ENCODE measurements at regions not wholly inside any gene's neighbourhood (a gene's known extent, or its start where the extent isn't known, plus 50 kb on each side); places are given as distances from the start of the nearest gene placed in this dataset.

- H3K27me3 Mint-ChIP-seq (ENCODE audit: unreplicated experiment): peaks cover 25% of the 10 kb centered on the region
- CTCF ChIA-PET: interaction anchor here (1.1 kb wide), 1 partner anchor 11 kb away, joined by 3 read pairs; no protein-coding TSS in a partner anchor
- no peak for DNase-seq
- H3K9me3 Mint-ChIP-seq (ENCODE audit: low read depth, unreplicated experiment): no peaks in the 10 kb centered on the region
- H3K4me3 Mint-ChIP-seq (ENCODE audit: low read depth, unreplicated experiment): no peak overlapping the region
- no peaks in the 10 kb centered on the region for H3K36me3 Mint-ChIP-seq (ENCODE audit: insufficient read depth, unreplicated experiment)
- no TSS peak for BruUV-seq (replicated peaks)
- H3K4me1 Mint-ChIP-seq (ENCODE audit: low read depth, unreplicated experiment): peaks cover 10% of the 10 kb centered on the region
- TF ChIP-seq, protein P1, sequence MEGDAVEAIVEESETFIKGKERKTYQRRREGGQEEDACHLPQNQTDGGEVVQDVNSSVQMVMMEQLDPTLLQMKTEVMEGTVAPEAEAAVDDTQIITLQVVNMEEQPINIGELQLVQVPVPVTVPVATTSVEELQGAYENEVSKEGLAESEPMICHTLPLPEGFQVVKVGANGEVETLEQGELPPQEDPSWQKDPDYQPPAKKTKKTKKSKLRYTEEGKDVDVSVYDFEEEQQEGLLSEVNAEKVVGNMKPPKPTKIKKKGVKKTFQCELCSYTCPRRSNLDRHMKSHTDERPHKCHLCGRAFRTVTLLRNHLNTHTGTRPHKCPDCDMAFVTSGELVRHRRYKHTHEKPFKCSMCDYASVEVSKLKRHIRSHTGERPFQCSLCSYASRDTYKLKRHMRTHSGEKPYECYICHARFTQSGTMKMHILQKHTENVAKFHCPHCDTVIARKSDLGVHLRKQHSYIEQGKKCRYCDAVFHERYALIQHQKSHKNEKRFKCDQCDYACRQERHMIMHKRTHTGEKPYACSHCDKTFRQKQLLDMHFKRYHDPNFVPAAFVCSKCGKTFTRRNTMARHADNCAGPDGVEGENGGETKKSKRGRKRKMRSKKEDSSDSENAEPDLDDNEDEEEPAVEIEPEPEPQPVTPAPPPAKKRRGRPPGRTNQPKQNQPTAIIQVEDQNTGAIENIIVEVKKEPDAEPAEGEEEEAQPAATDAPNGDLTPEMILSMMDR (IDR thresholded peaks at IDR 0.05; ENCODE audit: unreplicated experiment): no peak
- intact Hi-C loops (cut with micrococcal nuclease; ENCODE audit: unreplicated experiment): no loop called here
- no peak overlapping the region for H3K27ac Mint-ChIP-seq (ENCODE audit: unreplicated experiment)
Measured at GRCh38 chr19:29017788-29018187, 195.2 kb downstream of the UQCRFS1 start.

DNA sequence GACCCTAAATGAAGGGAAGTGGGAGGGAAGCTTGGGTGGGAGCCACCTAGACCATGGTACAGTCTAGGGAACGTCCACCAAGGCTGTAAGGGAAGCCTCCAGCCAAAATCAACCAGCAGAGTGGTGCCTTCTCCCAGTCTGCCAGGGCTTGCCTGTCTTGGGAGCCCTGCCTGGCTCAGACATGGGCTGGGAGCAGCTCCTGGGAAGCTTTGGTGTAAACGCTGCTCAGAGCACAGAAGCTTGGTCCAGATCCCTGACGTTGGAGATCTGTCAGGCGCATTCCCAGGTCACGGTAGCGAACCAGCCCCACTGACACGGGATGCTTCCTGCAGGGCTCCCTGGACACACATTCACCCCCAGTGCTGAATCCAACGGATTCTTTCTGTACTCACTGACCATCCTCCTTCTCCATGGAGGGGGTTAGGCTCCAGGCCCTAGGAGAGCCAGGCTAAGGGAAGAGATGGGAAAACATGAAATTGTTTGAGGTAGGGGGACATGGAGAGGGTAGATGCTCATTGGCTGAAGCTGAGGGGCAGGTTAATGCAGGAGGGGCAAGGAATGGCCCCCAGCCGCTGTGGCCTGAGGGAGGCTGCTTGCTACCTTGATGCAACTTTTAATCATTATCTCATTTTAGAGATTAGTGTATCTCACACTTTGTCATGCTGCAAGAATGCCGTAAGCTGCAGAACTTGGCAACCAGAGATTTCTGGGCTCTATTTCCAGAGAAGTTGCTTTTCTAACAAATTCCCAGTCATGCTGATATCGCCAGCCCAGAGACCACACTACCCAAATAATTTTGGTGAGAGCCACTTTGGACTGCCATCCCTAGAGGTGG, 195.8 kb downstream of the UQCRFS1 start:
- DNase-seq: no peak
- peaks cover 10% of the 10 kb centered on the region for H3K4me1 Mint-ChIP-seq (ENCODE audit: low read depth, unreplicated experiment)
- CTCF ChIA-PET: interaction anchor here (1.1 kb wide), 1 partner anchor 11 kb away, joined by 3 read pairs; no protein-coding TSS in a partner anchor
- TF ChIP-seq, protein P1 (IDR thresholded peaks at IDR 0.05; ENCODE audit: unreplicated experiment): no peak
- no peak overlapping the region for H3K27ac Mint-ChIP-seq (ENCODE audit: unreplicated experiment)
- no TSS peak for BruUV-seq (replicated peaks)
- intact Hi-C loops (cut with micrococcal nuclease; ENCODE audit: unreplicated experiment): no loop called here
- H3K36me3 Mint-ChIP-seq (ENCODE audit: insufficient read depth, unreplicated experiment): no peaks in the 10 kb centered on the region
- no peak overlapping the region for H3K4me3 Mint-ChIP-seq (ENCODE audit: low read depth, unreplicated experiment)
- H3K9me3 Mint-ChIP-seq (ENCODE audit: low read depth, unreplicated experiment): no peaks in the 10 kb centered on the region
- peaks cover 25% of the 10 kb centered on the region for H3K27me3 Mint-ChIP-seq (ENCODE audit: unreplicated experiment)

- no TSS peak for BruUV-seq (replicated peaks)
- H3K27ac Mint-ChIP-seq (ENCODE audit: unreplicated experiment): peak overlapping the region; percentile 25
- no peaks in the 10 kb centered on the region for H3K9me3 Mint-ChIP-seq (ENCODE audit: low read depth, unreplicated experiment)
- no peaks in the 10 kb centered on the region for H3K36me3 Mint-ChIP-seq (ENCODE audit: insufficient read depth, unreplicated experiment)
- CTCF ChIA-PET: no interaction called here
- TF ChIP-seq, protein P1 (IDR thresholded peaks at IDR 0.05; ENCODE audit: unreplicated experiment): no peak
- no peak for DNase-seq
- peaks cover 10% of the 10 kb centered on the region for H3K4me1 Mint-ChIP-seq (ENCODE audit: low read depth, unreplicated experiment)
- intact Hi-C loops (cut with micrococcal nuclease; ENCODE audit: unreplicated experiment): no loop called here
- H3K27me3 Mint-ChIP-seq (ENCODE audit: unreplicated experiment): peaks cover 25% of the 10 kb centered on the region
- no peak overlapping the region for H3K4me3 Mint-ChIP-seq (ENCODE audit: low read depth, unreplicated experiment)
Measured at GRCh38 chr19:29016353-29016752, 196.6 kb downstream of the UQCRFS1 start.

DNA sequence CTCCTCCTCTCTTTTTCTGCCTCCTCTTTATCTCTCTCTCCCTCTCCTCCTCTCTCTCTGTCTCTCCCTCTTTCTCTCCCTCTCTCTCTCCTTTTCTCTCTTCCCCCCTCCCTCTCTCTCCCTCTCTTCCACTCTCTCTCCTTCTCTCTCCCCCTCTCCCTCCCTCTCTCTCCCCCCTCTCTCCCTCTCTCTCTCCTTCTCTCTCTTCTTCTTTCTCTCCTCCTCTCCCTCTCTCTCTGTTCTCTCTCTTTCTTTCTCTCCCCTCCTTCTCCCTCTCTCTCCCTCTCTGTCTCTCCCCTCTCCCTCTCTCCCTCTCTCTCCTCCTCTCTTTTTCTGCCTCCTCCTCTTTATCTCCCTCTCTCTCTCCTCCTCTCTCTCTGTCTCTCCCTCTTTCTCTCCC, 197.4 kb downstream of the UQCRFS1 start:
- H3K9me3 Mint-ChIP-seq (ENCODE audit: low read depth, unreplicated experiment): no peaks in the 10 kb centered on the region
- H3K27me3 Mint-ChIP-seq (ENCODE audit: unreplicated experiment): peaks cover 25% of the 10 kb centered on the region
- CTCF ChIA-PET: no interaction called here
- DNase-seq: no peak
- BruUV-seq (replicated peaks): no TSS peak
- TF ChIP-seq, protein P1 (IDR thresholded peaks at IDR 0.05; ENCODE audit: unreplicated experiment): no peak
- no peaks in the 10 kb centered on the region for H3K36me3 Mint-ChIP-seq (ENCODE audit: insufficient read depth, unreplicated experiment)
- no peak overlapping the region for H3K4me3 Mint-ChIP-seq (ENCODE audit: low read depth, unreplicated experiment)
- peaks cover 10% of the 10 kb centered on the region for H3K4me1 Mint-ChIP-seq (ENCODE audit: low read depth, unreplicated experiment)
- intact Hi-C loops (cut with micrococcal nuclease; ENCODE audit: unreplicated experiment): no loop called here
- H3K27ac Mint-ChIP-seq (ENCODE audit: unreplicated experiment): peak overlapping the region; percentile 25

All from Calu3 (cell line).